WERI-Rb-1 (cell line): ENCODE measurements at regions not wholly inside any gene's neighbourhood (a gene's known extent, or its start where the extent isn't known, plus 50 kb on each side); places are given as distances from the start of the nearest gene placed in this dataset.
"Not testable (repeated sequence)": the region's sequence is repeated elsewhere in the genome, so short reads cannot be mapped to it uniquely, and the experiment has no call there.

Source experiments
- DNase-seq: peaks from one replicate; pipeline ENCODE4 v3.0.0-alpha.2; 2020
- H3K27ac ChIP-seq: fragments of 250-450 bp; sonication (Bioruptor Pico); 2 replicates; pipeline ENCODE4 v1.5.1; 2020; ENCODE audit warnings: mild to moderate bottlenecking, moderate library complexity
- H3K27me3 ChIP-seq: fragments of 250-450 bp; sonication (Bioruptor Pico); 2 replicates; pipeline ENCODE4 v1.5.1; 2021; ENCODE audit warnings: mild to moderate bottlenecking, low read depth, moderate library complexity; ENCODE audit not compliant: insufficient read depth, severe bottlenecking
- H3K36me3 ChIP-seq: fragments of 250-450 bp; sonication (Bioruptor Pico); 2 replicates; pipeline ENCODE4 v1.5.1; 2020; ENCODE audit warnings: mild to moderate bottlenecking, moderate library complexity
- H3K4me3 ChIP-seq: 2 replicates; pipeline ENCODE4 v1.5.1; 2011; ENCODE audit warnings: low read depth, mild to moderate bottlenecking, control low read depth, low read length
- H3K9me3 ChIP-seq: fragments of 250-450 bp; sonication (Bioruptor Pico); 2 replicates; pipeline ENCODE4 v1.5.1; 2021; ENCODE audit warnings: mild to moderate bottlenecking, moderate library complexity; ENCODE audit not compliant: severe bottlenecking
- CTCF ChIP-seq: IDR thresholded peaks from 2 replicates; pipeline ENCODE4 v1.5.1; 2011; ENCODE audit warnings: low read depth, mild to moderate bottlenecking, control low read depth, inconsistent platforms, low read length

GRCh38 chr4:73340917-73341316 is 63.2 kb upstream of the ALB start:
- Histone ChIP-seq H3K9me3 (no peaks in the 10 kb centered on the region), H3K36me3 (no peaks in the 10 kb centered on the region), H3K4me3 (no peak overlapping the region), H3K27ac (no peak overlapping the region), H3K27me3 (no peaks in the 10 kb centered on the region)
- no peak for TF ChIP-seq CTCF
- no peak for DNase-seq

- no peaks in the 10 kb centered on the region for H3K36me3 ChIP-seq
- H3K4me3 ChIP-seq: no peak overlapping the region
- no peaks in the 10 kb centered on the region for H3K9me3 ChIP-seq
- H3K27ac ChIP-seq: no peak overlapping the region
- peak; percentile 51 for DNase-seq
- no peaks in the 10 kb centered on the region for H3K27me3 ChIP-seq
- no peak for TF ChIP-seq CTCF
Observed at GRCh38 chr4:73335679-73336078, 68.4 kb upstream of the ALB start.

GRCh38 chr4:73332012-73332411 is 72.1 kb upstream of the ALB start:
- not testable (repeated sequence) for H3K9me3 ChIP-seq, H3K4me3 ChIP-seq, H3K36me3 ChIP-seq, H3K27me3 ChIP-seq, H3K27ac ChIP-seq
- DNase-seq: peak; percentile 18

- Histone ChIP-seq H3K9me3 (no peaks in the 10 kb centered on the region), H3K27me3 (no peaks in the 10 kb centered on the region), H3K36me3 (no peaks in the 10 kb centered on the region), H3K27ac (no peak overlapping the region), H3K4me3 (no peak overlapping the region)
- DNase-seq: no peak
- TF ChIP-seq CTCF: no peak
Observed at GRCh38 chr4:73329300-73329699, 70.7 kb upstream of the ANKRD17 start.

GRCh38 chr4:73325776-73326175 is 67.2 kb upstream of the ANKRD17 start:
- H3K27me3 ChIP-seq, DNase-seq, H3K36me3 ChIP-seq: not testable (repeated sequence)

GRCh38 chr4:73317092-73317491 is 58.5 kb upstream of the ANKRD17 start:
- Histone ChIP-seq H3K27ac (no peak overlapping the region), H3K27me3 (no peaks in the 10 kb centered on the region)
- TF ChIP-seq CTCF: no peak

More at GRCh38 chr4:73325776-73326175, 67.2 kb upstream of the ANKRD17 start:
- H3K4me3 ChIP-seq, H3K9me3 ChIP-seq, H3K27ac ChIP-seq: not testable (repeated sequence)

GRCh38 chr4:73315091-73315490 is 56.5 kb upstream of the ANKRD17 start:
- DNase-seq: no peak
- H3K4me3 ChIP-seq: no peak overlapping the region
- no peak for TF ChIP-seq CTCF
- H3K36me3 ChIP-seq: no peaks in the 10 kb centered on the region
- no peaks in the 10 kb centered on the region for H3K27me3 ChIP-seq
- H3K27ac ChIP-seq: no peak overlapping the region
- H3K9me3 ChIP-seq: peaks cover 6% of the 10 kb centered on the region

More at GRCh38 chr4:73317092-73317491, 58.5 kb upstream of the ANKRD17 start:
- peaks cover 11% of the 10 kb centered on the region for H3K9me3 ChIP-seq
- DNase-seq: no peak
- no peak overlapping the region for H3K4me3 ChIP-seq
- no peaks in the 10 kb centered on the region for H3K36me3 ChIP-seq
